ENCODE measurements at regions not wholly inside any gene's neighbourhood (a gene's known extent, or its start where the extent isn't known, plus 50 kb on each side); places are given as distances from the start of the nearest gene placed in this dataset.

GRCh38 chr11:46181843-46182424 is 60.7 kb upstream of the PHF21A start:
- H3K27ac Mint-ChIP-seq (ENCODE audit: low read depth, unreplicated experiment): no peak overlapping the region

GRCh38 chr11:46181387-46181786 is 60.1 kb upstream of the PHF21A start:
- Mint-ChIP-seq H3K27me3 (ENCODE audit: insufficient read depth, unreplicated experiment) (peaks cover 10% of the 10 kb centered on the region), H3K4me3 (ENCODE audit: unreplicated experiment) (no peak overlapping the region), H3K4me1 (ENCODE audit: insufficient read depth, unreplicated experiment) (peaks cover 6% of the 10 kb centered on the region), H3K36me3 (ENCODE audit: insufficient read depth, unreplicated experiment) (no peaks in the 10 kb centered on the region), H3K27ac (ENCODE audit: low read depth, unreplicated experiment) (no peak overlapping the region), H3K9me3 (ENCODE audit: unreplicated experiment) (no peaks in the 10 kb centered on the region)
- POLR2A ChIA-PET: interaction anchor here (0.7 kb wide), 1 partner anchor 1386 kb away, joined by 3 read pairs; no protein-coding TSS in a partner anchor
- no peak for DNase-seq (ENCODE audit: unreplicated experiment)
- TF ChIP-seq CTCF (IDR thresholded peaks at IDR 0.05; ENCODE audit: unreplicated experiment): no peak
- no TSS peak for BruUV-seq (replicated peaks)
- CTCF ChIA-PET: interaction anchor here (1.7 kb wide), 1 partner anchor 19 kb away, joined by 4 read pairs; no protein-coding TSS in a partner anchor
- intact Hi-C loops (cut with micrococcal nuclease): no loop called here

More at GRCh38 chr11:46181843-46182424, 60.7 kb upstream of the PHF21A start:
- peaks cover 5% of the 10 kb centered on the region for H3K27me3 Mint-ChIP-seq (ENCODE audit: insufficient read depth, unreplicated experiment)
- no peak overlapping the region for H3K4me3 Mint-ChIP-seq (ENCODE audit: unreplicated experiment)
- DNase-seq (ENCODE audit: unreplicated experiment): no peak
- no peaks in the 10 kb centered on the region for H3K36me3 Mint-ChIP-seq (ENCODE audit: insufficient read depth, unreplicated experiment)
- H3K9me3 Mint-ChIP-seq (ENCODE audit: unreplicated experiment): no peaks in the 10 kb centered on the region
- ChIA-PET POLR2A (interaction anchor here (0.7 kb wide), 1 partner anchor 1386 kb away, joined by 3 read pairs; no protein-coding TSS in a partner anchor), CTCF (interaction anchor here (1.1 to 1.7 kb wide), 2 partner anchors 19 to 20 kb away, joined by 3 to 4 read pairs; no protein-coding TSS in a partner anchor)
- no peak for TF ChIP-seq CTCF (IDR thresholded peaks at IDR 0.05; ENCODE audit: unreplicated experiment)
- no TSS peak for BruUV-seq (replicated peaks)
- intact Hi-C loops (cut with micrococcal nuclease): no loop called here
- H3K4me1 Mint-ChIP-seq (ENCODE audit: insufficient read depth, unreplicated experiment): peaks cover 6% of the 10 kb centered on the region

- Mint-ChIP-seq H3K36me3 (ENCODE audit: insufficient read depth, unreplicated experiment) (no peaks in the 10 kb centered on the region), H3K27ac (ENCODE audit: low read depth, unreplicated experiment) (no peak overlapping the region), H3K4me1 (ENCODE audit: insufficient read depth, unreplicated experiment) (peaks cover 6% of the 10 kb centered on the region), H3K4me3 (ENCODE audit: unreplicated experiment) (no peak overlapping the region), H3K9me3 (ENCODE audit: unreplicated experiment) (no peaks in the 10 kb centered on the region), H3K27me3 (ENCODE audit: insufficient read depth, unreplicated experiment) (peaks cover 11% of the 10 kb centered on the region)
- no TSS peak for BruUV-seq (replicated peaks)
- intact Hi-C loops (cut with micrococcal nuclease): no loop called here
- no peak for TF ChIP-seq CTCF (IDR thresholded peaks at IDR 0.05; ENCODE audit: unreplicated experiment)
- DNase-seq (ENCODE audit: unreplicated experiment): no peak
- ChIA-PET CTCF (interaction anchor here (1.7 kb wide), 1 partner anchor 20 kb away, joined by 4 read pairs; no protein-coding TSS in a partner anchor), POLR2A (no interaction called here)
Observed at GRCh38 chr11:46180736-46181135, 59.5 kb upstream of the PHF21A start.

- H3K27me3 Mint-ChIP-seq (ENCODE audit: insufficient read depth, unreplicated experiment): peaks cover 11% of the 10 kb centered on the region
- no peaks in the 10 kb centered on the region for H3K36me3 Mint-ChIP-seq (ENCODE audit: insufficient read depth, unreplicated experiment)
- no peak overlapping the region for H3K4me3 Mint-ChIP-seq (ENCODE audit: unreplicated experiment)
- no peaks in the 10 kb centered on the region for H3K4me1 Mint-ChIP-seq (ENCODE audit: insufficient read depth, unreplicated experiment)
- POLR2A ChIA-PET: no interaction called here
- TF ChIP-seq CTCF (IDR thresholded peaks at IDR 0.05; ENCODE audit: unreplicated experiment): no peak
- CTCF ChIA-PET: interaction anchor here (0.6 kb wide), 1 partner anchor 13 kb away, joined by 3 read pairs; no protein-coding TSS in a partner anchor
- no peaks in the 10 kb centered on the region for H3K9me3 Mint-ChIP-seq (ENCODE audit: unreplicated experiment)
- H3K27ac Mint-ChIP-seq (ENCODE audit: low read depth, unreplicated experiment): no peak overlapping the region
- no peak for DNase-seq (ENCODE audit: unreplicated experiment)
- no TSS peak for BruUV-seq (replicated peaks)
- intact Hi-C loops (cut with micrococcal nuclease): no loop called here
Observed at GRCh38 chr11:46178513-46178912, 57.3 kb upstream of the PHF21A start.

Measured in MCF 10A (cell line).